ENCODE measurements at regions not wholly inside any gene's neighbourhood (a gene's known extent, or its start where the extent isn't known, plus 50 kb on each side); places are given as distances from the start of the nearest gene placed in this dataset.

GRCh38 chrX:122878269-122878668, 305.8 kb upstream of the GRIA3 start:
- TF ChIP-seq POLR2A (IDR thresholded peaks at IDR 0.05; ENCODE audit: low read depth, low read length) = no peak
- no peak for TF ChIP-seq E4F1 (IDR thresholded peaks at IDR 0.05; ENCODE audit: borderline replicate concordance, partially characterized antibody)
- TF ChIP-seq KDM1A (IDR thresholded peaks at IDR 0.05; ENCODE audit: borderline replicate concordance) = no peak
- TF ChIP-seq ZBTB40 (IDR thresholded peaks at IDR 0.05; ENCODE audit: borderline replicate concordance) = no peak
- TF ChIP-seq ZZZ3 (IDR thresholded peaks at IDR 0.05; ENCODE audit: control insufficient read depth, insufficient read length, low read depth) = no peak
- no peak for TF ChIP-seq CTCF (IDR thresholded peaks at IDR 0.05 in 2 of 3, conservative IDR thresholded peaks at IDR 0.05 in 1 of 3; ENCODE audit: control insufficient read depth in 2 of 3, extremely low read depth in 1 of 3, insufficient read depth in 1 of 3, low read depth in 3 of 3, low read length in 3 of 3)
- no peak for TF ChIP-seq ETV6 (conservative IDR thresholded peaks at IDR 0.05 in 1 of 2, IDR thresholded peaks at IDR 0.05 in 1 of 2; ENCODE audit: borderline replicate concordance in 1 of 2, low read depth in 1 of 2)
- TF ChIP-seq POLR2AphosphoS2 (IDR thresholded peaks at IDR 0.05; ENCODE audit: low read depth, low read length) = no peak
- TF ChIP-seq PBX3 (IDR thresholded peaks at IDR 0.05; ENCODE audit: insufficient replicate concordance, low read depth, low read length) = no peak

All from GM12878 (cell line).